GM18505 (cell line): ENCODE measurements at regions not wholly inside any gene's neighbourhood (a gene's known extent, or its start where the extent isn't known, plus 50 kb on each side); places are given as distances from the start of the nearest gene placed in this dataset.

Experiments used
- ATAC-seq: cut with Tn5 transposase; IDR thresholded peaks from one replicate; pipeline ENCODE4 v1.9.1; 2021; ENCODE audit not compliant: unreplicated experiment
- POLR2A ChIP-seq: IDR thresholded peaks from 4 replicates; pipeline ENCODE4 v1.6.1; 2011; ENCODE audit warnings: borderline replicate concordance; ENCODE audit not compliant: insufficient read depth, insufficient read length; ENCODE audit errors: extremely low read depth

- no peak for ATAC-seq
- no peak for TF ChIP-seq POLR2A
These were observed 103.5 kb upstream of the RASSF8 start for GRCh38 chr12:25854991-25855390.

- ATAC-seq: no peak
These were observed 102.8 kb upstream of the RASSF8 start for GRCh38 chr12:25855716-25856115.

GRCh38 chr12:25859976-25860375, 98.5 kb upstream of the RASSF8 start:
- TF ChIP-seq POLR2A: no peak
- ATAC-seq: no peak

More at GRCh38 chr12:25855716-25856115, 102.8 kb upstream of the RASSF8 start:
- TF ChIP-seq POLR2A: no peak

- TF ChIP-seq POLR2A: no peak
- ATAC-seq: no peak
These were observed 97.3 kb upstream of the RASSF8 start for GRCh38 chr12:25861226-25861625.

- no peak for TF ChIP-seq POLR2A
- ATAC-seq: no peak
These were observed 93.9 kb upstream of the RASSF8 start for GRCh38 chr12:25864306-25865276.

GRCh38 chr12:25866586-25867378, 91.7 kb upstream of the RASSF8 start:
- no peak for TF ChIP-seq POLR2A

GRCh38 chr12:25868193-25868592, 90.3 kb upstream of the RASSF8 start:
- no peak for ATAC-seq
- TF ChIP-seq POLR2A: no peak

More at GRCh38 chr12:25866586-25867378, 91.7 kb upstream of the RASSF8 start:
- no peak for ATAC-seq

- TF ChIP-seq POLR2A: no peak
- ATAC-seq: no peak
These were observed 86.3 kb upstream of the RASSF8 start for GRCh38 chr12:25872137-25872536.

GRCh38 chr12:25875661-25876060, 82.8 kb upstream of the RASSF8 start:
- ATAC-seq: no peak
- no peak for TF ChIP-seq POLR2A

- no peak for ATAC-seq
- TF ChIP-seq POLR2A: no peak
These were observed 82.0 kb upstream of the RASSF8 start for GRCh38 chr12:25876383-25877045.

- no peak for ATAC-seq
- no peak for TF ChIP-seq POLR2A
These were observed 81.0 kb upstream of the RASSF8 start for GRCh38 chr12:25877446-25877845.

GRCh38 chr12:25882266-25882665, 76.2 kb upstream of the RASSF8 start:
- no peak for TF ChIP-seq POLR2A
- no peak for ATAC-seq
